ENCODE measurements at regions not wholly inside any gene's neighbourhood (a gene's known extent, or its start where the extent isn't known, plus 50 kb on each side); places are given as distances from the start of the nearest gene placed in this dataset.

DNA sequence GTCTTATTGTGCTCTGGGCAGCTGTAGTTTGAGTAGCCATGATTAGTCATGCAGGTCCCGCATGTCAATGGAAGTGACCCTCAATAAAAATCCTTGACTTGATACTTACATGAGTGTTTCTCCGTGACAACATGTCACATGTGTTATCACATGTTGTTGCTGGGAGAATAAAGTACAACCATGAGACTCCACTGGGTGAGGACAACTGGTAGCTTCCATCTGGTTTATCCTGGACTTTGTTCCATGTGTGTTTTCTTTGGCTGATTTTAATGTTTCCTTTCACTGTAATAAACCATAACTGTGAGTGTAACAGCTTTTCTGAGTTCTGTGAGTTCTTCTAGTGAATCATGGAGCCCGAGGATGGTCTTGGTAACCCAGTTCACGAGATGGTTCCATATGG is 63.1 kb upstream of the NDN start:
- ChIA-PET CTCF (no interaction called here), POLR2A (no interaction called here)
- Histone ChIP-seq H3K9me3 (ENCODE audit: control insufficient read depth, insufficient read depth, low read depth, low read length) (no peaks in the 10 kb centered on the region), H3K27ac (ENCODE audit: extremely low read depth, low read depth, low read length) (no peak overlapping the region), H3K36me3 (ENCODE audit: control insufficient read depth in 2 of 2, insufficient read depth in 1 of 2, low read length in 2 of 2) (no peaks in the 10 kb centered on the region), H3K4me1 (ENCODE audit: control insufficient read depth, insufficient read depth, low read length) (no peaks in the 10 kb centered on the region), H3K4me3 (ENCODE audit: low read depth, low read length) (no peak overlapping the region)
- no peak for TF ChIP-seq GLIS1 (tag by site-specific recombination; IDR thresholded peaks at IDR 0.05)
- no peak for TF ChIP-seq BCL11B (tag by site-specific recombination; IDR thresholded peaks at IDR 0.05; ENCODE audit: low read depth)
- no peak for TF ChIP-seq ZNF514 (tag by site-specific recombination; IDR thresholded peaks at IDR 0.05)
- TF ChIP-seq, protein P1, sequence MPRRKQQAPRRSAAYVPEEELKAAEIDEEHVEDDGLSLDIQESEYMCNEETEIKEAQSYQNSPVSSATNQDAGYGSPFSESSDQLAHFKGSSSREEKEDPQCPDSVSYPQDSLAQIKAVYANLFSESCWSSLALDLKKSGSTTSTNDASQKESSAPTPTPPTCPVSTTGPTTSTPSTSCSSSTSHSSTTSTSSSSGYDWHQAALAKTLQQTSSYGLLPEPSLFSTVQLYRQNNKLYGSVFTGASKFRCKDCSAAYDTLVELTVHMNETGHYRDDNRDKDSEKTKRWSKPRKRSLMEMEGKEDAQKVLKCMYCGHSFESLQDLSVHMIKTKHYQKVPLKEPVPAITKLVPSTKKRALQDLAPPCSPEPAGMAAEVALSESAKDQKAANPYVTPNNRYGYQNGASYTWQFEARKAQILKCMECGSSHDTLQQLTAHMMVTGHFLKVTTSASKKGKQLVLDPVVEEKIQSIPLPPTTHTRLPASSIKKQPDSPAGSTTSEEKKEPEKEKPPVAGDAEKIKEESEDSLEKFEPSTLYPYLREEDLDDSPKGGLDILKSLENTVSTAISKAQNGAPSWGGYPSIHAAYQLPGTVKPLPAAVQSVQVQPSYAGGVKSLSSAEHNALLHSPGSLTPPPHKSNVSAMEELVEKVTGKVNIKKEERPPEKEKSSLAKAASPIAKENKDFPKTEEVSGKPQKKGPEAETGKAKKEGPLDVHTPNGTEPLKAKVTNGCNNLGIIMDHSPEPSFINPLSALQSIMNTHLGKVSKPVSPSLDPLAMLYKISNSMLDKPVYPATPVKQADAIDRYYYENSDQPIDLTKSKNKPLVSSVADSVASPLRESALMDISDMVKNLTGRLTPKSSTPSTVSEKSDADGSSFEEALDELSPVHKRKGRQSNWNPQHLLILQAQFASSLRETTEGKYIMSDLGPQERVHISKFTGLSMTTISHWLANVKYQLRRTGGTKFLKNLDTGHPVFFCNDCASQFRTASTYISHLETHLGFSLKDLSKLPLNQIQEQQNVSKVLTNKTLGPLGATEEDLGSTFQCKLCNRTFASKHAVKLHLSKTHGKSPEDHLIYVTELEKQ (tag by site-specific recombination; IDR thresholded peaks at IDR 0.05; ENCODE audit: borderline replicate concordance): no peak
- no peak for TF ChIP-seq ZNF747 (tag by site-specific recombination; IDR thresholded peaks at IDR 0.05)
- TF ChIP-seq, protein P2, sequence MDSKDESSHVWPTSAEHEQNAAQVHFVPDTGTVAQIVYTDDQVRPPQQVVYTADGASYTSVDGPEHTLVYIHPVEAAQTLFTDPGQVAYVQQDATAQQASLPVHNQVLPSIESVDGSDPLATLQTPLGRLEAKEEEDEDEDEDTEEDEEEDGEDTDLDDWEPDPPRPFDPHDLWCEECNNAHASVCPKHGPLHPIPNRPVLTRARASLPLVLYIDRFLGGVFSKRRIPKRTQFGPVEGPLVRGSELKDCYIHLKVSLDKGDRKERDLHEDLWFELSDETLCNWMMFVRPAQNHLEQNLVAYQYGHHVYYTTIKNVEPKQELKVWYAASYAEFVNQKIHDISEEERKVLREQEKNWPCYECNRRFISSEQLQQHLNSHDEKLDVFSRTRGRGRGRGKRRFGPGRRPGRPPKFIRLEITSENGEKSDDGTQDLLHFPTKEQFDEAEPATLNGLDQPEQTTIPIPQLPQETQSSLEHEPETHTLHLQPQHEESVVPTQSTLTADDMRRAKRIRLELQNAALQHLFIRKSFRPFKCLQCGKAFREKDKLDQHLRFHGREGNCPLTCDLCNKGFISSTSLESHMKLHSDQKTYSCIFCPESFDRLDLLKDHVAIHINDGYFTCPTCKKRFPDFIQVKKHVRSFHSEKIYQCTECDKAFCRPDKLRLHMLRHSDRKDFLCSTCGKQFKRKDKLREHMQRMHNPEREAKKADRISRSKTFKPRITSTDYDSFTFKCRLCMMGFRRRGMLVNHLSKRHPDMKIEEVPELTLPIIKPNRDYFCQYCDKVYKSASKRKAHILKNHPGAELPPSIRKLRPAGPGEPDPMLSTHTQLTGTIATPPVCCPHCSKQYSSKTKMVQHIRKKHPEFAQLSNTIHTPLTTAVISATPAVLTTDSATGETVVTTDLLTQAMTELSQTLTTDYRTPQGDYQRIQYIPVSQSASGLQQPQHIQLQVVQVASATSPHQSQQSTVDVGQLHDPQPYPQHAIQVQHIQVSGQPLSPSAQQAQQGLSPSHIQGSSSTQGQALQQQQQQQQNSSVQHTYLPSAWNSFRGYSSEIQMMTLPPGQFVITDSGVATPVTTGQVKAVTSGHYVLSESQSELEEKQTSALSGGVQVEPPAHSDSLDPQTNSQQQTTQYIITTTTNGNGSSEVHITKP (tag by site-specific recombination; IDR thresholded peaks at IDR 0.05): no peak
- TF ChIP-seq ZNF473 (tag by site-specific recombination; IDR thresholded peaks at IDR 0.05): no peak
- no peak for TF ChIP-seq SP7 (tag by site-specific recombination; IDR thresholded peaks at IDR 0.05)
- no peak for TF ChIP-seq ZSCAN30 (tag by site-specific recombination; IDR thresholded peaks at IDR 0.05)
- TF ChIP-seq TRIM28 (IDR thresholded peaks at IDR 0.05; ENCODE audit: borderline replicate concordance, low read length): no peak
- no peak for TF ChIP-seq SALL2 (tag by site-specific recombination; IDR thresholded peaks at IDR 0.05; ENCODE audit: borderline replicate concordance)

DNA sequence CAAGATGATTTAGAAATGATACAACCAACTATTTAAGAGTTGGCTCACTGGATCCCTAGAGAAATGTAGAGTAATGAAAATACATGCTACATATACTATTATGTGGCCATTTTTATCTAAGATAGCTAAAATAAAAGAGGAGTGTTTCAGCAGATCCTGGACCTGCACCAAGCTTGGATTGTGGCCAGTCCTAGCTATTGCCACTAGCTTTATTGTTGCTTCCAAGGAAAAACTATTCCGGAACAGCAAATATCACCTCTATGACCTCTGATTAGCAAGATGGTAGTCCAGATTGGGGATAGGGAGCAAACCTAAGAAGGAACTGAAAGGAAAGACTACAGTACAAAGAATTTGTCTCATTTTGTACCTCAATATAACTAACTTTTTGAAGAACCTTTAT is 63.7 kb upstream of the NDN start:
- no peaks in the 10 kb centered on the region for H3K9me3 ChIP-seq (ENCODE audit: control insufficient read depth, insufficient read depth, low read depth, low read length)
- TF ChIP-seq ZNF239 (tag by site-specific recombination; IDR thresholded peaks at IDR 0.05) (no peak), ZNF221 (tag by site-specific recombination; IDR thresholded peaks at IDR 0.05; ENCODE audit: borderline replicate concordance) (no peak), ZNF350 (tag by site-specific recombination; IDR thresholded peaks at IDR 0.05) (no peak), ZNF366 (tag by site-specific recombination; conservative IDR thresholded peaks at IDR 0.05) (no peak)
- H3K36me3 ChIP-seq (ENCODE audit: control insufficient read depth in 2 of 2, insufficient read depth in 1 of 2, low read length in 2 of 2): no peaks in the 10 kb centered on the region
- H3K4me1 ChIP-seq (ENCODE audit: control insufficient read depth, insufficient read depth, low read length): no peaks in the 10 kb centered on the region
- no peak overlapping the region for H3K4me3 ChIP-seq (ENCODE audit: low read depth, low read length)
- POLR2A ChIA-PET: no interaction called here
- no peak overlapping the region for H3K27ac ChIP-seq (ENCODE audit: extremely low read depth, low read depth, low read length)
- CTCF ChIA-PET: no interaction called here

DNA sequence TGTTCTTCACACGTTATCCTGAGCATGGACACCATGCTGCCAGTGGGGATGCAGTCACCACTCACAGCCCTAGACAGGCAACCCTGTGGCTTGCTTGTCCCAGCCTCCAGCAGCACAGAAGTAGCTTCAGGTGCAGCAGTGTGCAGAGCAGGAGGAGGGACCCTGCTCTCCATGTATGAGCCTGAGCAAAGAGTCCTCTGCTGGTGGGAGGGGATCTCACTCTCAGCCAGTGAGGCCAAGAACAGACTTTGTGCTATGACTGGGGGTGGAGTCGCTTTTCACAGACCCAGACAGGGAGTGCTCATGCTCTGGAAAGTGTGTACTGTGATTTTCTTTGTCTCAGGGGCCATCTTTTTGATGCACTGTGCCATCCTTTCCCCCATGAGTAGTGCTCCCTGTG is 66.1 kb upstream of the NDN start:
- no peaks in the 10 kb centered on the region for H3K4me1 ChIP-seq (ENCODE audit: control insufficient read depth, insufficient read depth, low read length)
- POLR2A ChIA-PET: no interaction called here
- no peaks in the 10 kb centered on the region for H3K9me3 ChIP-seq (ENCODE audit: control insufficient read depth, insufficient read depth, low read depth, low read length)
- H3K36me3 ChIP-seq (ENCODE audit: control insufficient read depth in 2 of 2, insufficient read depth in 1 of 2, low read length in 2 of 2): no peaks in the 10 kb centered on the region
- H3K27ac ChIP-seq (ENCODE audit: extremely low read depth, low read depth, low read length): no peak overlapping the region
- CTCF ChIA-PET: no interaction called here
- TF ChIP-seq GLI2 (tag by site-specific recombination; IDR thresholded peaks at IDR 0.05; ENCODE audit: borderline replicate concordance, low read depth) (no peak), ZNF19 (tag by site-specific recombination; IDR thresholded peaks at IDR 0.05; ENCODE audit: low read depth) (no peak), REPIN1 (tag by site-specific recombination; IDR thresholded peaks at IDR 0.05; ENCODE audit: low read depth) (no peak), ZNF155 (tag by site-specific recombination; IDR thresholded peaks at IDR 0.05) (no peak), ZNF670 (tag by site-specific recombination; IDR thresholded peaks at IDR 0.05; ENCODE audit: low read depth) (no peak)
- no peak overlapping the region for H3K4me3 ChIP-seq (ENCODE audit: low read depth, low read length)

Data from HEK293 (cell line).